DMS53 treated with DMSO at 0.1 percent for 48 hours (cell line): ENCODE measurements at regions not wholly inside any gene's neighbourhood (a gene's known extent, or its start where the extent isn't known, plus 50 kb on each side); places are given as distances from the start of the nearest gene placed in this dataset.

Experiments
- DNase-seq: peaks from one replicate; lab custom pipeline; 2025; ENCODE audit not compliant: unreplicated experiment; lab: John Stamatoyannopoulos, UW

DNA sequence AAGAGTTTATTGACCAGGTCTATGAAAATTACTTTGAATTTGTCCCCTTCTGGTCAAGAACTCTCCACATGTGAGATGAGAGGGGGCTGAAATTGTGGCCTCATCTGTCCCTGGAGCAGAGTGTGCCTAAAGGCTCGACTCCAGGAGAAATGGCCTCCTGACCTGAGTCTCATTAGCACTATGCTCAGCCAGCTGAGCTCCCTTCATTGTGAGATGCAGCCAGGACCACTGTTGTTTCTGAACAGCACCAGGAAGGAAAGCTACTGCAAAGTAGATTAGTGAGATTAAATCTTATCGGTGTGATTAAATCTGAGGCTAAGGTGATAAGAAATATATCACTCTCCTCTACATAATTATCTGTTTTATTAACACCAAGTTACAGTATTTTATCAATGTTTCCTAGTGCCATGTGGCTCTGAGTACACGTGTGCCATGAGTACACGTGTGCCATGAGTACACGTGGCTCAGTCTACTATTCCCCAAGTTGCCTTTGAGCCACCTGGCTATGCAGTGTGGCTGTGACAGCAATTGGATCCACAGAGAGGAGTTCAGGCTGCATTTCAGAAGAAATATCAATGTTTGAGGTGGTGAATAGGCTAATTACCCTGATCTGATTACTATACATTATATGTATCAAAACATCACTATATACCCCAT, 126.9 kb downstream of the IPMK start:
- no peak for DNase-seq

DNA sequence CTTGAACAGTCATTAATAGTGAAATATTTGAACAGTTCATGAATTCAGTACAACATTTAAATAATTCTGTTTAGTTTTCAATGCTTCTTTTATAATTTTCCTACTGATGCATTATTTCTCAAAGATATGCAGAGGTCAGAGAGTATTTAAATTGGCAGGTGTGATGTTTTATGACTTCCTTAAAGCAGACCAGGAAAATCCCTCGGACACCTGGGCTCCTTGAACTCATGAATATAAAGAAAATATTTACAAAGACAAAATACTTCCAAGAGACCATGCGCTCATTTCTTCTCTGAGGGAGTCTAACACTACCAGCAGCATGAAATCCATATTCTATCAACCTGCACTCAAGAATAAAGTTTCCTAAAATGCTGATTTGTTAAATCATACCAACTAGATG, 127.6 kb downstream of the IPMK start:
- no peak for DNase-seq

DNA sequence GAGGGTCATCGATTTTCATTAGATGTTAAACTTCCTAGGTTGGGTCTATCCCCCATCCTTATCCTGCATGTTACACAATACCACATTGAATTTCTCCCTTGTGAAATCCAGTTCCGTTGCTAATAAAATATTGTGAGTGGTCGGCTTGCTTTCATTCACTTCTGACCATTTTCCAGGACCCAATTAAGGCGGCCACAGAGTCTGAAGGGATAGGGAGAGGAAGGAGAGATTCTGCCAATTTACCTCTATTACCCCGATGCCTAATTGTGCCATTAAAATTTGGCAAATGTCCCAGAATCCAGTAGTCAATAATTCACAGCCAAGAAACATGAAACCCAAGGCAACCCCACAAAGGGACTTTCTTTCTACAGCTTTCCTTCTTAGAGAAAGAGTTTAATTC, 129.9 kb downstream of the IPMK start:
- no peak for DNase-seq

GRCh38 chr10:58115218-58116050, 152.3 kb downstream of the IPMK start:
- DNase-seq, result no peak

DNA sequence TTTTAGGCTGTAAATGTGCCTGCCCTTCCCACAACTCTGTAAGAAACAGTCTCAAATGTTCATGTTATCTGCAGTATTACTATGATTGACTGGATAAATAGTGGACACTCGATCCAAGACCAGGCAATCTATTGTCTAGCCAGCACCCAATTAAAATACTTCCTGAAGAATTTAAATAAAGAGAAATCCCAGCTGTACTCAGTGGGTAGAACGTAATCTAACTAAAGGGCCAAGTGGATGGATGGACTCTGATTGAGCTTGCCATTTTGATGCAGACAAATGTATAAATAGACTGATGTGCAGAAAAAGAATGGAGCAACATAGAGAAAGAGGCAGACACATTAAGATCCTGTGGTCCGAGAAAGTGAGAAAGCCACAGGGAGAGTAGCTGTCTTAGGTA, 158.0 kb downstream of the IPMK start:
- DNase-seq, result no peak

GRCh38 chr10:58107506-58107905, 160.2 kb downstream of the IPMK start:
- DNase-seq, result no peak

DNA sequence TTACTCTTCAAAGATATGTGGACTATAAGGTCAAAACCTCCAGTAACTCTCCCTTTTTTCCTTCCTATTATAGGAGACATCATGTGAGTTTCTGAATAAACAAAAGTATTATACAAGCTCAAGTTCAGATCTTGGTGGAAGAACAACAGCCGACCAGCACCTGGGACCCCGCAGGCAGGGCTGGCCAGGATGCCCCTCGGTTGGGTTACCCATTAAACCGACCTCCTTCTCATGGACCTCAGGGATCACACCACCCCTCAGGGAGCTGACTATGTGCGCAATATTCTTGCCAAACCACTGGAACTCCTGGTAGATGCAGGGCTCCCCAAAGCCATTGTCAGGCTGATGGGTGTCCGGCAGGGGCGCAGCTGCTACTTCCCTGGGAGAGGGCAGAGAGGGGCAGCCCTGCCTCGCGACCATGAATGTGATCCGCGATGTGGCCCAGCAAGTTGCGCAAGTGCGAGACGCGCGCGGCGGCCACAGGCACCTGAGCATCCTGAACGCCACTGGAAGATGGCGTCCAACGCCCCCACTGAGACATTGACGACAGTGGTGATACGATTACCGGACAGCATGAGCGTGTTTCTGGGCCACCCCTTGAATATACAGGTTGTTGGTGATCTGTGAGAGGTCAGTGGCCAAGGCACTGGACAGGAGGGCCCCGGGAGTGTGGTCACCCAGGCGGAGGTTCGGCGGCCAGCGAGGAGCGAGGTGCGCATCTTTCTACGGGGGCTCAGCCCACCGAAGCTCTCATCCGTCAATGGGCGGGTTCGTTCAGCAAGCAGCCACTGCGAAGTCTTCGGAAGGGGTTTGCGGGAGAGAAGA, 161.3 kb downstream of the IPMK start:
- no peak for DNase-seq

DNA sequence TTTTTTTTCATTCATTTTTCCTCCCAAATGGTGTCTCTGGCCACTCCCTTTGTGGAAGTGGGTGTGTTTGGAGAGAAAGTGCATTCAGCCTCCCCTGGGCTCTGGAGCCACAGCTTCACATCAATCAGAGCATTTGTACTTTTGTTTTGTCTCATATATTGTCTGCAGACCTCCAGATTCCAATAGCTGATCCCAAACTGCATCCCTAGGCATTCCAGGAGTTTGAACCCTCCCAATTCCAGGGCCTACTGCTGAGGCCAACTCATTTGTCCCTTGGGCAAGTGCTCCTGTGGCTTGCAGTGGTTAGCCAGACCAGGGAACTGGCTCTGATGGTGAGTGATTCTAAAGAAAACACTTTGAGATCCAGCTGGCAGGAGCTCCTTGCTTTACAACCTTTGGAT, 163.3 kb downstream of the IPMK start:
- no peak for DNase-seq

- DNase-seq, result no peak
These were observed 164.8 kb downstream of the IPMK start for GRCh38 chr10:58102897-58103296.

DNA sequence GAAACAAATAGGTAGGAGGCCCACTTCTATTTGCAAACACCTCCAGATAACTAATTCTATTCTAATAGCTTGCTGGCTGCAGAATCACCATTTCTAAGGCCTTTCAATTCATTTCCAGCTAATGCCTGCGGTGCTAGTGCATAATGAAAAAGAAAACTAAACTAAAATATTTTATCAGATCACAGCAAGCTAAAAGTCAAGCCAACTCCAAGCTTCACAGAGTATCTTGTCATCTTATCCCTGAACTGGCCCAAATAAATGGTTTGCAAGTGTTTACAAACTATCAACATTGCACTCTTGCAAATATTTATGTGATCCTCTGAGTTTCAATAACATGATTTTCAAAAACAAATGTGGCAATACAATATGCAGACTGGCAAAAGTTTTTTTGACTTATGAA, 166.0 kb downstream of the IPMK start:
- no peak for DNase-seq

GRCh38 chr10:58094985-58095718, 172.5 kb downstream of the IPMK start:
- DNase-seq, result no peak

- no peak for DNase-seq
These were observed 175.8 kb downstream of the IPMK start for GRCh38 chr10:58091886-58092285.

GRCh38 chr10:58089739-58090138, 178.0 kb downstream of the IPMK start:
- DNase-seq, result no peak

GRCh38 chr10:58087896-58088295, 179.8 kb downstream of the IPMK start:
- no peak for DNase-seq

DNA sequence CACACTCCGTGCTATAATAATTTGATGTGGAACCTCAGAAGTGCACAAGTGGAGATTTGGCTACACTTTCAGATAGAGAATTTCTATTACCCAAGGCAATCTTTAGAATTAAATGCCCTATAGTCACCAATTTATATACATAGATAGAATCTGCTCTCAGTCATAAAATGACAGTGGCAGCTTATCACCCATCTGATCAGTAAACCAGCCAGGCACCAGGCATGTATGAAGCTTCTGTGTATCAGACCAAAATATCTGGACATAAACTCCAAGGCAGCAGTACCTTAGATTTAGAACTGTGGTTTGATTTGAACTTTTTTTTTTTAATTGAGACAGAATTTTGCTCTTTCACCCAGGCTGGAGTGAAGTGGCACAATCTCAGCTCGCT, 180.9 kb downstream of the IPMK start:
- no peak for DNase-seq

GRCh38 chr10:58086144-58086762, 181.4 kb downstream of the IPMK start:
- no peak for DNase-seq

GRCh38 chr10:58082248-58082647, 185.4 kb downstream of the IPMK start:
- peak; percentile 93 for DNase-seq

DNA sequence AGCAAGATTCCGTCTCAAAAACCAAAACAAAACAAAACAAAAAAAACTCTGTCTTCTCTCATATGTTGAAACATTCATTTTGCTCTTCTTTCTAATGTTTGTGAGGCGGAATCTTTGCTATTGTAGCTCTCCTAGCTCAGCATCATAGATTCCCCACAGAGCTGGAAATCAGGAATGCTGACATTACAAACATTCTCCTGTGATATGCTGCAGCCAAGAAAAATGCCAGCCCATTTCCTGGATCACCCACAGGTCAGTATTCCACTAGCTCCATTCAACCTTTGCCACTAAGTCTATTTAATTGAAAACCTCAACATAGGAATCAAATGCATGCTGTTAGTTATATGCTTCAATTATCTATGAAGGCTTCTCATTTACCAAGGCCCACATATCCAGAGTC, 186.3 kb downstream of the IPMK start:
- DNase-seq, result no peak

GRCh38 chr10:58079461-58079860, 188.2 kb downstream of the IPMK start:
- DNase-seq, result no peak

- no peak for DNase-seq
These were observed 195.1 kb downstream of the IPMK start for GRCh38 chr10:58072634-58073033.

- no peak for DNase-seq
These were observed 196.7 kb downstream of the IPMK start for GRCh38 chr10:58070956-58071355.
